ENCODE measurements at regions not wholly inside any gene's neighbourhood (a gene's known extent, or its start where the extent isn't known, plus 50 kb on each side); places are given as distances from the start of the nearest gene placed in this dataset.

DNA sequence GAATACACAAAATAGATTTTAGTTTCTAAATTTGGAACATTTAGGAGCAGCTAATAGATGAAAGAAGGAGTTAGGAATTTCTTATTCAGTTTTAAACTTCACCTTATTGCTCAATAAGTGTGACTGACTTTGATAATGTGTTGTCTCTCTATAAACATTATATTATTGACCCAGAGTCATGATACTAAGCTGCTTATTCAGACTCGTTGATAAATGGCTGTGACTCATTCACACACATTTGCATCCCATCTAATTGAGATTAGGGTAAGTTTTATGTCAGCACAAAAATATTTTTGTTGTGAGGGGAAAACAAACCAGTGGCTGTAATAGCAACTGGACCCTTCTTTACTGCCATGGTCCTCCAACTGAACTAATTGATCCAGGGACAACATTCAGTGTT, 137.6 kb downstream of the GOLIM4 start:
- Mint-ChIP-seq H3K4me1 (ENCODE audit: low read depth) (no peaks in the 10 kb centered on the region), H3K27me3 (no peaks in the 10 kb centered on the region), H3K27ac (no peak overlapping the region), H3K4me3 (no peak overlapping the region), H3K36me3 (ENCODE audit: low read depth) (no peaks in the 10 kb centered on the region), H3K9me3 (no peaks in the 10 kb centered on the region)

DNA sequence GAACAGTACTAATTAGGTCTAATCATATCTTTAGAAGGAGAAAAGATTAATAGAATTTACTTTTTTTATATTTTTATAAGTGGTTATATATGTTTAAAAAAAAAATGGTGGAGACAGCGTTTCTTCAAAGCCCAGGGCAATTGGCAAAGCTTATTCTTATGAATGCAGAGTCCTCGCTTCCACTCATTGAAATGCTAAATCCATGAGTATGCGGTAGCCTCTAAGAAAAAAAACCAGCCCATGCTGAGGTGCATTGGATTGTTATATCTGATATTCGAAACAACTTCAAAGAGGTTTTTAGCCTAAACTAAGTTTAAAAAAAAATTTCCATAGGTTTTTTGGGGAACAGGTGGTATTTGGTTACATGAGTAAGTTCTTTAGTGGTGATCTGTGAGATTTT, 142.8 kb downstream of the GOLIM4 start:
- H3K4me1 Mint-ChIP-seq (ENCODE audit: low read depth), result no peaks in the 10 kb centered on the region
- H3K36me3 Mint-ChIP-seq (ENCODE audit: low read depth), result no peaks in the 10 kb centered on the region
- no peaks in the 10 kb centered on the region for H3K27me3 Mint-ChIP-seq
- H3K4me3 Mint-ChIP-seq, result no peak overlapping the region
- no peaks in the 10 kb centered on the region for H3K9me3 Mint-ChIP-seq
- no peak overlapping the region for H3K27ac Mint-ChIP-seq

DNA sequence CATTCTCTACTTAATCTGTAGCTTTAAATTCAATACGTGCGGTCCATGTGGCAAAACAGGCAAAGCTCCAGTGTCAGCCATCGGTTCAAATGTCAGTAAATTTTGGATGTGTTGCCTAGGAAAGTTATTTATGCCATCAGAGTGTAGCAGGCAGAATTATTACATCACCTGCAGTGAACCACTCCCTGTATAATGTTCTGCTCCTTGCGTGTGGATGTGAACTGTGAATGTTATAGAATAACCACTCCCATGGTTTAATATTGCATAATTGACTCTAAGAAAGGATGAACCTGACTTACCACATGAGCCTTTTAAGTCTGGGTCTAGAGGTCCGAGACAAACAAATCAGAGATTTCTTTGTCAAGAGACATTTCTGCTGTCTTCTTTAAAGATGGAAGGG, 145.5 kb downstream of the GOLIM4 start:
- Mint-ChIP-seq H3K27ac (no peak overlapping the region), H3K4me3 (no peak overlapping the region), H3K9me3 (no peaks in the 10 kb centered on the region), H3K27me3 (no peaks in the 10 kb centered on the region), H3K36me3 (ENCODE audit: low read depth) (no peaks in the 10 kb centered on the region), H3K4me1 (ENCODE audit: low read depth) (no peaks in the 10 kb centered on the region)

DNA sequence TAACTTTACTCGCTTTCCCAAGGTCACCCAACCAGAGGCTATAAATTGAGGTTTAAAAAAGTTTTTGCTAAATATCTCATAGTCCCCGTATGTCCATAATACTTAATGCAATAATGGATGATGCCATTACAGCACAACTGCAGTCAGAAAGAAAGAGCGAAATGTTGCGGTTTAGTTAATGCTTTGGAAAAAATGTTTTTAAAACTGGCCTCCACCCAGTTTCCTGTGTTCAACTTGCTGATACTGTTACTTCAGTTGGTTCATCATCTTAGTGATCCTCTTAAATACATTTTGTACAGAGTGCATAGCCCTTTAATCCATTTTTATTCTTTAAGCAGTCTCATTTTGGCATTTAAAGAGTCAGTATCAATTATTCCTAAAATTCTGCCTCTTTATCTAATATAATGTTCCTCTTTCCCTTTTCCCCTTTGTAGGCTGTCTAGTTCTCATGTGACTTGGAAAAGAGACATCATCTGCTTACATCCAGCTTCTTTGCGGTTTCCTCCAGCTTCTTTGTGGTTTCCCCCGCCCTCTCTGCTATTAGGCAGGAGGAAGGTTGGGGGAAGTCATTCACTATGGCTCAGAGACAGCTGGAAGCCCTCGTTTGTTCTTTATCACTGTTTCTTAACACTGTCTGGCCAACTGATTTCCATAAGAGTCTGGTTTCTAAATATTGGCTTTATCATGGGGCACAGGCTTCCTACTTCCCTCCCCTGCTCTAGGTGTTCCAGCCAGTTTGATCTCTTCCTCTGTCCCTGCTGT, 154.3 kb downstream of the GOLIM4 start:
- H3K36me3 Mint-ChIP-seq (ENCODE audit: low read depth), result no peaks in the 10 kb centered on the region
- peaks cover 7% of the 10 kb centered on the region for H3K4me1 Mint-ChIP-seq (ENCODE audit: low read depth)
- no peak overlapping the region for H3K4me3 Mint-ChIP-seq
- H3K9me3 Mint-ChIP-seq, result no peaks in the 10 kb centered on the region
- H3K27me3 Mint-ChIP-seq, result peaks cover 25% of the 10 kb centered on the region
- H3K27ac Mint-ChIP-seq, result no peak overlapping the region

DNA sequence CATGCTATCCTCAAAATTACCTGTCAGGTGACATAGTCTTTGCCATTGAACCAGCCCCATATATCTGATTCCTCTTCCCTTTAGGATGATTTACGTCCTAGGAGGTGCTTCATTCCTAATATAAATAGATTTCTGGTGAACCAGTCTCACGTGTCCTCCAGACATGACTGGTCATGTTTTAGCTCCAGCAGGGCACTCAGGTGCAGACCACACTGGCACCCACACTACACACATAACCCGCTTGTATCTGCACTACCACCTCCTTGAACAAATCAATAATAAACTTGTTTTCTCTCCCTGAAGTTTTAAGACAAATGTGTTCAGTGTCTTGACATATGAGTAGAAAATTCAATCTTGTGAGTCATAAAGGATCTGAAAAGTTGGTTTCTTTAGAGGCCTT, 155.5 kb downstream of the GOLIM4 start:
- Mint-ChIP-seq H3K27ac (no peak overlapping the region), H3K36me3 (ENCODE audit: low read depth) (no peaks in the 10 kb centered on the region), H3K4me1 (ENCODE audit: low read depth) (peaks cover 7% of the 10 kb centered on the region), H3K9me3 (no peaks in the 10 kb centered on the region), H3K4me3 (no peak overlapping the region), H3K27me3 (peaks cover 25% of the 10 kb centered on the region)

DNA sequence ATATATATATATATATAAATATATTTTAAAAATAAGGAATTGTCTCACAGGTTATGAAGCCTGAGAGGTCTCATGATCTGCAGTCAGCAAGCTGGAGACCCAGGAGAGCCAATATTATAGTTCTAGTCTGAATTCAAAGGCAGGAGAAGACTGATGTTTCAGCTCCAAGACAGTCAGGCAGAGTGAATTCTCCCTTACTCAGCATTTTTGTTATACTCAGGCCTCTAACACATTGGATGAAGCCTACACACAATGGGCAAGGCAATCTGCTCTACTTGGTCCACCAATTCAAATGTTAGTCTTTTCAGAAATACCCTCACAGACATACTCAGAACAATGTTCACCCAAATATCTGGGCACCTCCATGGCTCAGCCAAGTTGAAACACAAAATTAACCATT, 157.2 kb downstream of the GOLIM4 start:
- Mint-ChIP-seq H3K27ac (no peak overlapping the region), H3K4me3 (no peak overlapping the region), H3K27me3 (peaks cover 22% of the 10 kb centered on the region), H3K36me3 (ENCODE audit: low read depth) (no peaks in the 10 kb centered on the region), H3K4me1 (ENCODE audit: low read depth) (peaks cover 7% of the 10 kb centered on the region), H3K9me3 (no peaks in the 10 kb centered on the region)

DNA sequence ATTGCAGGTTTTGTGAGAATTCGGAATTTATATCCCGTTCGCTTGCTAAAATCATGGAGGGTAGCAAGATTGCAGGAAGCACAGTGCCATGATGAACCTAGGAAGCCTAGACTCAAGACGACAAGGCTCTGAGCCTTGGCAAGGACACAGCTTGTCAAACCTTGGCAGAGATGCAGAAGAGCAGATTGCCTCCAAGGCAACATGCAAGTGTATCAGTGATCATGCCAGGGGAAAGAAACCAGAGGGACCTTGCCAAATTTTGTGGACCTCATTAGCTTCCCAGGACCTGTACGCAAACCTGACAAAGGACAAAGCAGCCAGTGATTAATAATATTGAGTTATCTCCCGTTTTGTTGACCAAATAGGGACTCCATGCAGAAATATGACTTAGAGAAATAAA, 159.7 kb downstream of the GOLIM4 start:
- no peaks in the 10 kb centered on the region for H3K36me3 Mint-ChIP-seq (ENCODE audit: low read depth)
- H3K27ac Mint-ChIP-seq, result no peak overlapping the region
- peaks cover 12% of the 10 kb centered on the region for H3K27me3 Mint-ChIP-seq
- H3K4me1 Mint-ChIP-seq (ENCODE audit: low read depth), result peaks cover 1% of the 10 kb centered on the region
- H3K9me3 Mint-ChIP-seq, result no peaks in the 10 kb centered on the region
- H3K4me3 Mint-ChIP-seq, result no peak overlapping the region

DNA sequence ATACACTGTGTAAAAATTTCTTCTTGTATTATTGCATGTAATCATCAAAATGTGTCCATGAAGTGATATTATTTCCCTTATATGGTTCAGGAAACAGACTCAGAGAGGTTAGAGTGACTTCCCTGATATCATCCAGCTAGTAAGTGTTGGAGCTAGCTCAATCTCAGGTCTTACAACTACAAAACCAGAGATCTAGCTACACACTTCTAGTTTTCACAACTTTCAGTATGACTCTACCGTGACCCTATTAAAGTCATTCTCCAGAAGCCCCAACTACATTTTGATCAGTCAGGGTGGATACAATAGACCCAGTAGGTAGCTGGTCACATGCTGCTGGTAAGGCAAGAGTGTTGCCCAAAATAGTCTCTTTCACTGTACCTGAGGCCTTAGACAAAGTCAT, 165.3 kb downstream of the GOLIM4 start:
- H3K36me3 Mint-ChIP-seq (ENCODE audit: low read depth), result no peaks in the 10 kb centered on the region
- no peak overlapping the region for H3K4me3 Mint-ChIP-seq
- no peaks in the 10 kb centered on the region for H3K4me1 Mint-ChIP-seq (ENCODE audit: low read depth)
- no peaks in the 10 kb centered on the region for H3K9me3 Mint-ChIP-seq
- H3K27me3 Mint-ChIP-seq, result no peaks in the 10 kb centered on the region
- no peak overlapping the region for H3K27ac Mint-ChIP-seq

DNA sequence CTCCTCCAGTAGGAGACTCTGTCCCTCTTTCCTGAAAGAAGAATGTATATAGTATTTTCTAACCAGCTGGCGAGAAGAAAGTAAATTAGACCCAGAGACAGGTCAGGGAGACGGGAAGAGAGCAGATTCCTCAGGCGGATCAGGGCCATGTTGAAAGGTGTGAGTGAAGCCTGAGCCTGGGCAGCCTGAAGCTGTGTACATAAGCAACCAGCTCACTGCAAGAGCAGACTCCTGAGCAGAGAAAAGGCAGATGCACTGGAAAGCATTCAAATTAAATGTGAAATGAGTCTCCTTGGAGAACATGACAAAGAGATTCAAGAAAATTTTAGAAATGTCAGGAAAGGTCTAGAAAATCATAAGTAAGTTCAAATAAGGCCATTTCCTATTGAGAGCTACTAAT, 165.8 kb downstream of the GOLIM4 start:
- Mint-ChIP-seq H3K9me3 (no peaks in the 10 kb centered on the region), H3K36me3 (ENCODE audit: low read depth) (no peaks in the 10 kb centered on the region), H3K27ac (no peak overlapping the region), H3K27me3 (no peaks in the 10 kb centered on the region), H3K4me1 (ENCODE audit: low read depth) (no peaks in the 10 kb centered on the region), H3K4me3 (no peak overlapping the region)

DNA sequence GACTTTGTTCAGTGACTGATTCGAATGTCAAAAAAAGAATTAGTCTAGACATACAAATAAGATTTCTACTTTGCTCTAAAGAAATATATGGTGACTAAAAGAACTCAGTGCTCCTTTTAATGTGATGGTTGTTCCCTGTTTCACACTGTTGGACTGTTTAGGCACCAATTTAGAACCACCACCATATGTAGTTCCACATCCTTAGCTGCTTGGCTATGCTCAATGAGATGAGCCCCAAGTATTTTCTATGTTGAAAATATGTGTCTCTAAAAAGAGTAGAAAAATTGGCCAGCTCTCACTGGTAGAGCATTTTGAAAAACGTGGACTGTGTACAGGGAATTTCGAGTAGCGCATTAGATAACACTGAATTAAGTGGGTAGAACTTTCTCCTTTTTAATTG, 167.3 kb downstream of the GOLIM4 start:
- H3K27ac Mint-ChIP-seq, result no peak overlapping the region
- no peaks in the 10 kb centered on the region for H3K27me3 Mint-ChIP-seq
- H3K4me1 Mint-ChIP-seq (ENCODE audit: low read depth), result no peaks in the 10 kb centered on the region
- H3K9me3 Mint-ChIP-seq, result no peaks in the 10 kb centered on the region
- no peaks in the 10 kb centered on the region for H3K36me3 Mint-ChIP-seq (ENCODE audit: low read depth)
- no peak overlapping the region for H3K4me3 Mint-ChIP-seq

DNA sequence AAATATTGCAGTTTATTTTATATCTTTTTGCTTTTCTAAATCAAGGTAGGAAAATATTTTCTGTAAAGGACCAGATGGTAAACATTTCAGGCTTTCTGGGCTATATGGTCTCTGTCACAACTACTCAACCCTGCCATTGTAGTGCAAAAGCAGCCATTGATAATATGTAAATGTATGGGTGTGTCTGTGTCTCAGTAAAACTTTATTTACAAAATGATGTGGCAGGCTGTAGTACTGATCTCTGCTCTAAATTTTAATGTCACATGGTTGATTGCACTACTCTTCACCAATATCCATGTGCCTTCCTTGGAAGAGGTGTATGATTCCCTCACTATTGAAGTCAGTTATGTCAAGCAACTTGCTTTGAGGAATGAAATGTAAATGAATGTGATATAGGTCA, 175.0 kb downstream of the GOLIM4 start:
- no peak overlapping the region for H3K4me3 Mint-ChIP-seq
- peaks cover 5% of the 10 kb centered on the region for H3K27me3 Mint-ChIP-seq
- no peaks in the 10 kb centered on the region for H3K4me1 Mint-ChIP-seq (ENCODE audit: low read depth)
- H3K27ac Mint-ChIP-seq, result no peak overlapping the region
- no peaks in the 10 kb centered on the region for H3K9me3 Mint-ChIP-seq
- no peaks in the 10 kb centered on the region for H3K36me3 Mint-ChIP-seq (ENCODE audit: low read depth)

DNA sequence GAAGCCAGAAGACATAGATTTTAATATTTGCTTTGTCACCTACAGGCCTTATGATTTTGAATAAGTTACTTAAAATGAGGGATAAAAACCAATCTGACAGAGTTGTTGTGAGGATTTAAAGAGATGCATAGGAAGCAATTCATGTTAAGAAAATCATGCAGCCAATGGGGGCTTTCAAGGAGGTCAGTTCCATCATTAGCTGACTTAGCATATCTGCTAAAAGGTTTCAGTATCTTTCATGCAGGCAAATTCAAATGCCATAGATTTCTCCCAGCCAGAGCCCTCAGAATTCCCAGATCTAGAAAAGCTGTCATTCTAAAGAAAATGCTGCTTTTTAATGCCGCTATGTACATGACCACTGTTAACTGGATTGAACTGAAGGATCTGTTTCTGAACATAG, 176.1 kb downstream of the GOLIM4 start:
- H3K4me3 Mint-ChIP-seq, result no peak overlapping the region
- H3K9me3 Mint-ChIP-seq, result no peaks in the 10 kb centered on the region
- no peaks in the 10 kb centered on the region for H3K36me3 Mint-ChIP-seq (ENCODE audit: low read depth)
- no peaks in the 10 kb centered on the region for H3K4me1 Mint-ChIP-seq (ENCODE audit: low read depth)
- no peak overlapping the region for H3K27ac Mint-ChIP-seq
- peaks cover 5% of the 10 kb centered on the region for H3K27me3 Mint-ChIP-seq

DNA sequence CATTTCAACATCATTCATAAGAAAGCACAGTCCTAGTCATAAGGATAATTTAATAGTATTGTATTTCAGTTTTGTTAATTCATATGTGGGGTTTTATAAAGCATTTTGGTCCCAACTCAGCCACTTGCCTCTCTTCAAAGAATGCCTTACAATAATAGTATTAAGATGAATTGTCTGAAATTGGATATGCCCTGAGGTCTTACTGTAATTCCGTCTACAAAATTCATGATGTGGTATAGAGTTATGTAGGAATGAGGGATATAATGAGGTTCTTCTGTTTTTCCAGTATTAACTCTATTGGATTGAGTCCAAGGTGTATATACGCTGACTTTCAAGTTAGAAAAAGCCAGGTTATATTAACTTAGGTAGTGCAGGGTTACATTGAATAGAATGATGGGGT, 177.0 kb downstream of the GOLIM4 start:
- Mint-ChIP-seq H3K27ac (no peak overlapping the region), H3K27me3 (peaks cover 5% of the 10 kb centered on the region), H3K9me3 (no peaks in the 10 kb centered on the region), H3K4me1 (ENCODE audit: low read depth) (no peaks in the 10 kb centered on the region), H3K4me3 (no peak overlapping the region), H3K36me3 (ENCODE audit: low read depth) (no peaks in the 10 kb centered on the region)

DNA sequence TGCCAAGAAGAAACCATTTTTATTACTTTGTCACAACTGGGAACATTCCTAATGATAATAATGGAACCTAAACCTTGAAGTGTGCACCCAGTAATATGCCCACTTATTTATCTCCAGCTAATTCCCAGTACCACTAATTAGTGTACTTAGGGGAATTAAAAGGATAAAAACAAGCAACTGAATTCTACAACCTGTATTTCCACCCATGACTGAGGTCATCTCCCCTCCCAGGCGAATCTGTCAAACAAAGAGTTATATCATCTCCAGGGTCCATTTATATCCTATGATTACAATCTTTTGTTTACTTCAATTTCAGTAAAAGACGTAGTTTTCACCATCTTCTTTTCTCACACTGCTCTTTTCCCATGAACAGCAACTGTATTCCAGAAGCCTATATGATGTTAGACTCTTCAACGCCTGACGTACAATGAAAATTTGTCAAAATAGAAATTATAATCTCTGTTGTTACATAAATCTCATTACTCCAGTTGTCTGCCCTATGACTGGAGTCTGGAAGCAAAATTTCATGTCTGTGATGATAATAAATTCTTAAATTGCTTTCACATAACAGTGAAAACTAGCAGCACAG, 177.6 kb downstream of the GOLIM4 start:
- H3K36me3 Mint-ChIP-seq (ENCODE audit: low read depth), result no peaks in the 10 kb centered on the region
- H3K27me3 Mint-ChIP-seq, result peaks cover 5% of the 10 kb centered on the region
- H3K4me3 Mint-ChIP-seq, result no peak overlapping the region
- H3K9me3 Mint-ChIP-seq, result no peaks in the 10 kb centered on the region
- H3K27ac Mint-ChIP-seq, result no peak overlapping the region
- no peaks in the 10 kb centered on the region for H3K4me1 Mint-ChIP-seq (ENCODE audit: low read depth)

DNA sequence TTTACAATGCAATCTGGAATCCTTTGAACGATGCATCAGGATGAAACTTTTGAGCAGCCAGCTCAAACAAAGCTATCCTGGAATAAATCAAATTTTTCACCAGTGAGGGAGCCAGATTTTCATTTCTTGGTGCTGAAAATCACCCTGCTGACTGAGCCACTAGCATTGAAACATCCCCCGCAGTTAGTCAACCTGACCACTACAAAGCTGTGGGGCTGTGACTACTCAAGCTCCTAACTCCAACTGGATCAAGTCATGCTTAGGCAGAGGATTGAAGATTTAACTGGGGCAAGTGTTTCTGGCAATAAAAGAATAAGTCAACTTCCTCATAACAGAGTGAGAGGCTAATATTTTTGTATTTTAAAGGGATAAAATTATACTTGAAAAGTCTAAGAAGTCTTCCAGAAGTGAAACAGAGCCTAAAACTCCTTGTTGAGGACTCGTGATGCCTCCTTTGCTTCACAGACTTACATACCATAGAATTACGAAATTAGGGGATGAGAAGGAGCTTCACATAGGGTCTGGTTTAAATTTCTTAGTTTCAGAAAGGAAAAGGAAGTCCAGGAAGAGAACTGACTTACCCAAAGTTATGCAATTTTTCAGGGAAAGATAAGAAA, 177.8 kb downstream of the SERPINI1 start:
- H3K27me3 Mint-ChIP-seq, result peaks cover 4% of the 10 kb centered on the region
- no peak overlapping the region for H3K4me3 Mint-ChIP-seq
- no peaks in the 10 kb centered on the region for H3K9me3 Mint-ChIP-seq
- H3K27ac Mint-ChIP-seq, result no peak overlapping the region
- H3K36me3 Mint-ChIP-seq (ENCODE audit: low read depth), result no peaks in the 10 kb centered on the region
- no peaks in the 10 kb centered on the region for H3K4me1 Mint-ChIP-seq (ENCODE audit: low read depth)

DNA sequence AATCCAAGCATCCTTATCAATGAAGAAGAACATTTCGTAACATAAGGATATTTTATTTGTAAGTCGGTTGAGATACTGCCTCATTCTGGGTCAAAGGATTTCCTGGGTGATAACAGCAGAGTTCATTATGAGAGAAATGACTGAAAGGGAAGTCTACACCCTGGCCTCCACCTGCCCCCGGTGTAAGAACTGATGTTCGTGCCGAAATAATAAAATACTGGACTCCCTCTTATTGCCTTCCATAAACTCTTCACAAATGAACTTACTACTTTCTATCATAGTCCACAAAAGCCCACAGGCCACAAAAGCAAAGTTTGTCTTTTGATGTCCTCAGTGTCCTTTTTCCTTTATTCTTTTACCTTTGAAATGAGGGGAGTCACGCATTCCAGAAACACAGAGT, 174.4 kb downstream of the SERPINI1 start:
- Mint-ChIP-seq H3K4me3 (no peak overlapping the region), H3K4me1 (ENCODE audit: low read depth) (no peaks in the 10 kb centered on the region), H3K27ac (no peak overlapping the region), H3K36me3 (ENCODE audit: low read depth) (no peaks in the 10 kb centered on the region), H3K27me3 (peaks cover 10% of the 10 kb centered on the region), H3K9me3 (no peaks in the 10 kb centered on the region)

Measured in stimulated activated naive CD8-positive, alpha-beta T cell treated with anti-CD3 and anti-CD28 coated beads, Interleukin-15, Interleukin-2, amounts not matched to agents 100 ng/mL and 50 ng/mL, for 24 hours (primary cell).